GM12892 (cell line): ENCODE measurements at regions not wholly inside any gene's neighbourhood (a gene's known extent, or its start where the extent isn't known, plus 50 kb on each side); places are given as distances from the start of the nearest gene placed in this dataset.

Experiments used
- DNase-seq: peaks from one replicate; pipeline ENCODE4 v3.0.0; 2011; ENCODE audit not compliant: insufficient read length
- FAIRE-seq: peaks from 2 replicates; lab custom pipeline; 2011; peaks lifted over from hg19 to GRCh38; lab: Jason Lieb, UNC
- POLR2A ChIP-seq: IDR thresholded peaks from 2 replicates; pipeline ENCODE4 v1.6.1; 2011; ENCODE audit warnings: low read depth, low read length, control low read depth
- POLR2AphosphoS5 ChIP-seq: IDR thresholded peaks from 2 replicates; pipeline ENCODE4 v1.6.1; 2011; ENCODE audit warnings: low read depth, low read length, control low read depth
- TAF1 ChIP-seq: IDR thresholded peaks from 2 replicates; pipeline ENCODE4 v1.6.1; 2011; ENCODE audit warnings: low read depth, mild to moderate bottlenecking, control low read depth, low read length, borderline replicate concordance

DNA sequence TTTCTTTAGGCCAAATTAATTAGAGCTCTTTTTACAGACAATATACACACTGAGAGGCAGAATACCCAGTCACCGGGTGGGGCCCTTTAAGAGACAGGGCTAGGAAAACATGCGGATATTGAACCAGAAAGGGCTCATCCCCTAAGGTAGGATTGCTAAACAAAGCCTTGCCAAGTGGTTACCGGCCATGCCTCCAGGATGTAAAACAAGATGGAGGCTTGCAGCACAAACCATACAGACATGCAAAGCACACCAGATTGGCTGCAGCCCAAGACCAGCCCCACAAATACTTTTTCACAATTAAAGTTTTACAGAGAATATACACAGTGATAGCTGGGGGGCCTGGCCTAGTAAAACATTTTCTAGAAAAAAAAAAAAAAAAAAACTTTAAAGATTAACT lies 210.0 kb downstream of the KLHL4 start:
- TF ChIP-seq POLR2AphosphoS5, result no peak
- TF ChIP-seq POLR2A, result no peak
- no peak for TF ChIP-seq TAF1
- FAIRE-seq, result no peak
- no peak for DNase-seq

DNA sequence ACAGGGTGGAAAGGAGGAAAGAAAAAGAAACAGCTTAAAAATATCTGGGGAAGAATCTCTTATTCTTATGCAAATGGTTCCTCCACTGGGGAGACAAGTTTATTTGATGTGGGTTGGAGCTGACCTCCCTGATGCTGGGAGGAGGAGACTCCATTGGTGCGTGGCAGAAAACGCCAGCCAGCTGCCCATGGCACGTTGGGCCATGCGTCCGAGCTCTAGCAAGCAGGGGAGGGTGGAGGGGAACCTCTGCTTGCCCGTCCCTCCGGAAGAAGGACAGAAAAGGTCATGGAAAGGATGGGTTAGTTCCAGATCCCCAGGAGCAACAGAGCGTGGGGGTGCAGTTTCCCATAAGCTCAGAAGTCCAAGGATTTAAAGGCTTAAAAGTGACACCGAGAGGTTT lies 210.4 kb downstream of the KLHL4 start:
- TF ChIP-seq TAF1, result no peak
- no peak for TF ChIP-seq POLR2AphosphoS5
- no peak for TF ChIP-seq POLR2A
- DNase-seq, result no peak
- FAIRE-seq, result no peak

DNA sequence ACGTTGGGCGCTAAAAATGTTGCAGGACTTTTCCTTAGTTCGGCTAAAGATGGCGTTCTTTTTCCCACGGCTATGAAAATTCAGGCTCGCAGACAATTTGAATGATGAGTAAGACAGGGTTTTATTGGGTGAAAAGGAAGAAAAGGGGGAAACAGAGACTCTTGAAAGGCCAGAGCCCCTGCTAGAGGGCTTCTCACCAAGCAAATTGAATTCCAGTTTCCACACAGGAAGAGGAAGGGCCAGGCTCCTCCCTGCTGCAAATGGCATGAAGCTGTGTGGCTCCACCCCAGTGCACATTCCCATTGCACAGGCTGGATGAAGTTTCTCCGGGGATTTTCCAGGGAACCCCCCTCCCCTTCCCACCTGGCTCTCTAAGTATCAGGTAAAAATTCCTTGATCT lies 210.9 kb downstream of the KLHL4 start:
- no peak for TF ChIP-seq POLR2A
- DNase-seq (no peak), FAIRE-seq (no peak)

DNA sequence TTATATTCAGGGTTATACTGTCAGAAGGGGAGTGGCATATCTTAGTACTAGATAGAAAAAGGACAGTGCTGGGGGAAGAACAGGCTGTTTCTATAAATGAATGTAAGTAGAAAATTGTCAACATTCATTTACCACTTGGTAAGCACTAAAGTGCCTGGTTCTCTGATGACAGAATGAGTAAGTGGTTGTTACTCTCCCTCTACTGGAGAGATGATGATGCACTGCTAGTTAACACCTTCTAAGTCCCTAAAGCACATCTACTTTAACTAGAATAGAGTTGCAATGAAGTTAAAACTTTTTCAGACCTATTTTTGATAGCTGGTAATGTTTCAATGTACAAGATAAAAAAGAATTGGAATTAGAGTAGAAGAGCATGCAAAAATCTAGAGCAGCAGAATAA lies 214.5 kb downstream of the KLHL4 start:
- FAIRE-seq, result no peak
- no peak for TF ChIP-seq POLR2A
- no peak for TF ChIP-seq POLR2AphosphoS5
- TF ChIP-seq TAF1, result no peak

DNA sequence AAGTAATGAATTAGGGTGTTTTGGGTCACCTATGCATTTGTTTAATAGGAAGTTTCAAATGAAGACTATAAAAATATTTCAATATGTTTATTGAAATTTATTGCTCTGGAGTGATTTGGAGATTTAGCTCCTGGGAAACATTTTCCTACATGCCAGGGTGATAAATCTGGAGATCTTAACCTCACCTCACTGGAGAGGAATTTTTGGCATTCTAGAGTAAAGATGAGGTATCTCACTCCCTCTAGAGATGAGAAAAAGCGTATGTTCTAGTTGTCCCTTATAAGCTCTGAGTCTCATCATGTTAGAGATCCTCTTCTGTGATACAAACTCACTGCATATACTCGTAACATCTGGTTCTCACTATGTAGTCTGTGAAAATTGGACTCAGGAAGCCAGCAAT lies 219.0 kb downstream of the KLHL4 start:
- TF ChIP-seq POLR2A (no peak), TAF1 (no peak), POLR2AphosphoS5 (no peak)
- DNase-seq (no peak), FAIRE-seq (no peak)

More for the DNA sequence above, 214.5 kb downstream of the KLHL4 start:
- DNase-seq, result no peak

DNA sequence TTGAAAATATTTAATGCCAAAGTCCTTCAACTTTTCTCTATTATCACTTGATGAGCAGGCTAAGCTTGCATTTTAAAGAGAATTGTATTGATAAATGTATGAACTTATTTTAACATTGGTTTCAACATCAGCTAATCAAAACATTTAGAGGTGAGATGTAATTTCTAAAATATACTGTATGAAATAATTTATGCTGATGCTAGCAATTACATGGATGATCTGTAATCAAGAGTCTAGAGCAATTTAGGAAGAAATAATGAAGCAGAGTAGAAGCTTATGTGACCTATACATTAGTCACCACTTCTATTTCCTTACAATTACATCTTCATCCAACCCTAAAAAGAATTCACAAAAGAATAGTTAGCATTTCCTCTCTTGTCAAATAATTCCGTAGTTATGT lies 226.8 kb downstream of the KLHL4 start:
- FAIRE-seq, result no peak
- DNase-seq, result no peak
- TF ChIP-seq POLR2A (no peak), POLR2AphosphoS5 (no peak), TAF1 (no peak)

DNA sequence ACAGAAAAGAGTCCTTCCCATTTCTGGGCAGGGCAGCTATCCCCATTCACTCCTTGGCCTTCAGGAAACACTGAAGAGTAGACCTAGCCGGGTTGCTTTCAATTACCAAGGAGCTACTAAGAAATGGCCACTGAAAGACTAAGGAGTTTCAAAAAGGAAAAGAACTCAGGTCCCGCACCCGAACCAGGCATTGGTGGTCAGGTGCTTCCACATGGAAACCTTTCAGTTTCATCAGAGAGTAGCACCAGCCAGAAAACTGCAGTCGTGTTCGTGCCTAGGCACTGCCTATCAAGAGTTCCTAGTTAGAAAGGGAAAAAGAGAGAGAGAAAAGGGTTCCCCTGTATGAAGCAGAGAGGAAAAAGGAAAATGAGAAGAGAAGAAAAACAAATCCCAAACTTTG lies 237.9 kb downstream of the KLHL4 start:
- no peak for TF ChIP-seq TAF1
- TF ChIP-seq POLR2A, result no peak
- TF ChIP-seq POLR2AphosphoS5, result no peak
- DNase-seq (no peak), FAIRE-seq (no peak)

DNA sequence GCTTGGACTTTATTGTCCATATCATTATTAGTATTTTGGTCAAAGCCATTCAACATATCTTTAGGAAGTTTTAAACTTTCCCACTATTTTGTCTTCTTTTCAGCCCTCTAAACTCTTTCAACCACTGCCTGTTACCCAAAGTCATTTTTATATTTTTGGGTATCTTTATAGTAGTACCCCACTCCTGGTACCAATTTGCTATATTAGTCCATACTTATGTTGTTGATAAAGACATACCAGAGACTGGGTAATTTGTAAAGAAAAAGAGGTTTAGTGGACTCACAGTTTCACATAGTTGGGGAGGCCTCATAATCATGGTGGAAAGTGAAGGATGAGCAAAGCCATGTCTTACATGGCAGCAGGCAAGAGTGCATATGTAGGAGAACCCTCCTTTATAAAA lies 271.4 kb downstream of the KLHL4 start:
- FAIRE-seq (no peak), DNase-seq (no peak)
- TF ChIP-seq POLR2A, result no peak

DNA sequence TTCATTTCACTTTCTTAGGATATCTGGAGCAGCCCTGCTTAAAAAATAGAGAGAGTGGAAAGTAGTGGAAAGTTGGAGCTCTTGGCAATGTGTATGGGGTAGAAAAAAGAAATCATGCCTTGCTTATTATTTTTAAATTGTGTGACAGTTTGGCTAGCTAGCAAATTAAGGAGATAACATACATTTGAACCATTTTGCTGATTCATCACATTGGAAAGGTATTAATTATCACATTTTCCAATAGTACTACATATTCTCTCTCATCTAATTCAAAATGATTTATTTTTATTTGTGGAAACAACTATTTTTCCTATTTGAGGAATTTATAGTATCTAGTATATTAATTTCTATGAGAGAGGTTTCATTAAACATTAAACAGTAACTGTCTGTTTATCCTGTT lies 280.4 kb downstream of the KLHL4 start:
- TF ChIP-seq POLR2AphosphoS5, result no peak
- DNase-seq, result no peak
- FAIRE-seq, result no peak

DNA sequence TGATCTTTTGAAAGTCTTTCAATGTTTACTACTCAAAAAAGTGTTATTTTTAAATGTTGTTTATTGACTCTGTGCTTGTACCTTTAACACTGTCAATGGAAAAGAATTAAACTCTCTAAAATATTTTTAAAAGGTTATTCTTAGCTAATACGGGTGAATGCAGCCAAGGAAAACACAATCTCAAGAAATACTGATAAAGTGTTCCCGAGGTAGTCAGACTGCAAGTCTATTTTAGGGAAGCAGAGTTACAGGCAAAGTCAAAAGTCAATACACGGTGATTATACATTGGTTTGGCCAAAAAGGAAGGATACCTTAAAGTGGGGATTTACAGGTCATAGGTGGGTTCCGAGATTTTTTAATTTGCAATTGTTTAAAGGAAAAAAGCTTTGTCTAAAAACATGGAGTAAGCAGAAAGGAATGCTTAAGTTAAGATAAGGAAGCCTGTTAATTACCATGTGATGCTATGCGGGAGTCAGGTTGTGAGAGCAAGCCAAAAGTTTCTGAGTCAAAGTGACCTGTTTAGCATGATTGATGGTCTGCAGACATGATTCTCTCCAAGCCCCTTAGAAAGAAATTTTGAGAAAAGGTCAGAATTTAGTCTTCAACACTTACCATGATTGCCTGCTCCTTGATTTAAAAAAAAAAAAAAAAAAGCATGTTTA lies 288.4 kb downstream of the KLHL4 start:
- TF ChIP-seq TAF1 (no peak), POLR2A (no peak), POLR2AphosphoS5 (no peak)
- FAIRE-seq (no peak), DNase-seq (no peak)

DNA sequence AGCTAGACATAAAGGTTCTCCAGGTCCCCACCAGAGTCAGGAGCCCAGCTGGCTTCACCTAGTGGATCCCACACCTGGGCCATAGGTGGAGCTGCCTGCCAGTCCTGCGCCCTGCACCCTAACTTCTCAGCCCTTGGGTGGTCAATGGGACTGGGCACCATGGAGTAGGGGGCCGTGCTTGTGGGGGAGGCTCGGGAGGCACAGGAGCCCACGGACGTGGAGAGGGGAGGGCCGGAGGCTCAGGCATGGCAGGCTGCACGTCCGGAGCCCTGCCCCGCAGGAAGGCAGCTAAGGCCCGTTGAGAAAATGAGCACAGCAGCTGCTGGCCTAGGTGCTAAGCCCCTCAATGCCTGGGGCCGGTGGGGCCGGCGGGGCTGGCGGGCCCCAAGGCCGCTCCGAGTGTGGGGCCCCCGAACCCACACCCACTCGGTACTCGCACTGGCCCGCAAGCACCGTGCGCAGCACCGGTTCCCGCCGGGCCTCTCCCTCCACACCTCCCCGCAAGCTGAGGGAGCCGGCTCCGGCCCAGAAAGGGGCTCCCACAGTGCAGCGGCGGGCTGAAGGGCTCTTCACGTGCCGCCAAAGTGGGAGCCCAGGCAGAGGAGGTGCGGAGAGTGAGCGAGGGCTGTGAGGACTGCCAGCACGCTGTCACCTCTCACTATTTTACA lies 291.1 kb downstream of the KLHL4 start:
- no peak for FAIRE-seq
- no peak for DNase-seq
- no peak for TF ChIP-seq TAF1
- no peak for TF ChIP-seq POLR2AphosphoS5
- TF ChIP-seq POLR2A, result no peak

DNA sequence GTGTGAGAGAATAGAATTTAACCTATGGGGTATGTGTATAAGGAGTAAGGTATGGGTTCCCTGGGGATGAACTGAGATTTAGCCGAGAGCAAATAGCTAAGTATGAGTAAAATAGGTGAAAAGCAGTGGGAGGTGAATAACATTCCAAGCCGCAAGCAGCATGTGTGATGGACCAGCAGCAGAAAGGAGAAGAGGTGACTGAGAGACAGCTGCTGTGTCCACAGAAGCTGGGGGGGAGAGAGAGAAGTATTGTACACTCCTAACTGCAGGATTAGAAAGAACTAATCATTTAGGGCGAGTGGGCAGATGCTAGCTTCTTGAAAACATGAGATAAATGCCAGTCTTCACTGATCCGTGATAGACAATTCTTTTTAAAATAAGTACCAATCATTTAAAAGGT lies 296.0 kb downstream of the KLHL4 start:
- no peak for DNase-seq

DNA sequence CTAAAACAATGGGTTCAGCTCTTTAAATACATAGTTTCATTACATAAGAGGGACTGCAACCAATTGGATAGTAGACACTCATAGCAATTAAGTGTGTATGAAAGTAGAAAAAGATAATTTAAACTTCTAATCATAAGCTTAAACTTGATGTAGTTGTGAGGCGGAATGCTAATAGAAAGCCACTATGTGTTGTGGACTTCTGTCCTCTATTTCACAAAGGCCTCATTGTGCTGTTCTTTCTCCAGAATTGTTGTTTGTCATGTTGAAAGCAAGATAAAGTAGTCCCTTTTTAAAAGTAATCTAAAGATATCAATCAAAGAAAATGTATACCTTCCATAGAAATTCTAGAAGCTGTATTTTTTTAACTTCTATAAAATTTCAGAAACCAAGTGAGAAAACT lies 329.4 kb downstream of the KLHL4 start:
- FAIRE-seq, result no peak

More for the DNA sequence above, 296.0 kb downstream of the KLHL4 start:
- no peak for TF ChIP-seq TAF1
- TF ChIP-seq POLR2AphosphoS5, result no peak
- TF ChIP-seq POLR2A, result no peak
- FAIRE-seq, result no peak

More for the DNA sequence above, 329.4 kb downstream of the KLHL4 start:
- no peak for TF ChIP-seq POLR2A
- TF ChIP-seq TAF1, result no peak
- TF ChIP-seq POLR2AphosphoS5, result no peak
- DNase-seq, result no peak
